Mucosa of stomach (tissue), 1 donor: ENCODE measurements at regions not wholly inside any gene's neighbourhood (a gene's known extent, or its start where the extent isn't known, plus 50 kb on each side); places are given as distances from the start of the nearest gene placed in this dataset.

Experiments
- H3K27me3 ChIP-seq: one replicate; pipeline ENCODE4 v1.7.0; 2013; ENCODE audit warnings: mild to moderate bottlenecking, low read length; ENCODE audit not compliant: control insufficient read depth, insufficient read depth
- H3K36me3 ChIP-seq: one replicate; pipeline ENCODE4 v1.7.0; 2013; ENCODE audit warnings: low read length; ENCODE audit not compliant: control insufficient read depth, insufficient read depth
- H3K4me1 ChIP-seq: one replicate; pipeline ENCODE4 v1.7.0; 2013; ENCODE audit warnings: mild to moderate bottlenecking, low read length; ENCODE audit not compliant: control insufficient read depth, insufficient read depth
- H3K4me3 ChIP-seq: one replicate; pipeline ENCODE4 v1.7.0; 2013; ENCODE audit warnings: low read length
- H3K9ac ChIP-seq: one replicate; pipeline ENCODE4 v1.7.0; 2013; ENCODE audit warnings: mild to moderate bottlenecking, low read length, moderate library complexity
- H3K9me3 ChIP-seq: one replicate; pipeline ENCODE4 v1.7.0; 2013; ENCODE audit warnings: mild to moderate bottlenecking, low read length, moderate library complexity; ENCODE audit not compliant: control insufficient read depth
- donor health status: Pancreatic carcinoma.

GRCh38 chr13:29964181-29964845, 113.9 kb upstream of the UBL3 start:
- Histone ChIP-seq H3K9ac (no peak overlapping the region), H3K4me3 (no peak overlapping the region), H3K9me3 (peaks cover 5% of the 10 kb centered on the region), H3K27me3 (no peaks in the 10 kb centered on the region), H3K4me1 (no peaks in the 10 kb centered on the region), H3K36me3 (no peaks in the 10 kb centered on the region)

GRCh38 chr13:29963089-29963488, 112.7 kb upstream of the UBL3 start:
- Histone ChIP-seq H3K27me3 (no peaks in the 10 kb centered on the region), H3K4me1 (no peaks in the 10 kb centered on the region), H3K4me3 (no peak overlapping the region), H3K9ac (no peak overlapping the region), H3K9me3 (peaks cover 5% of the 10 kb centered on the region), H3K36me3 (no peaks in the 10 kb centered on the region)

- Histone ChIP-seq H3K9ac (no peak overlapping the region), H3K4me3 (no peak overlapping the region), H3K4me1 (no peaks in the 10 kb centered on the region), H3K36me3 (no peaks in the 10 kb centered on the region), H3K27me3 (no peaks in the 10 kb centered on the region), H3K9me3 (no peaks in the 10 kb centered on the region)
These were observed 110.7 kb upstream of the UBL3 start for GRCh38 chr13:29961036-29961670.

- Histone ChIP-seq H3K9ac (no peak overlapping the region), H3K4me3 (no peak overlapping the region), H3K4me1 (no peaks in the 10 kb centered on the region), H3K9me3 (no peaks in the 10 kb centered on the region), H3K36me3 (no peaks in the 10 kb centered on the region), H3K27me3 (no peaks in the 10 kb centered on the region)
These were observed 109.2 kb upstream of the UBL3 start for GRCh38 chr13:29959603-29960002.

- Histone ChIP-seq H3K4me1 (no peaks in the 10 kb centered on the region), H3K36me3 (no peaks in the 10 kb centered on the region), H3K4me3 (no peak overlapping the region), H3K27me3 (no peaks in the 10 kb centered on the region), H3K9ac (no peak overlapping the region), H3K9me3 (no peaks in the 10 kb centered on the region)
These were observed 108.7 kb upstream of the UBL3 start for GRCh38 chr13:29959086-29959485.

- no peaks in the 10 kb centered on the region for H3K9me3 ChIP-seq
- H3K4me1 ChIP-seq, result no peaks in the 10 kb centered on the region
- no peak overlapping the region for H3K9ac ChIP-seq
- no peaks in the 10 kb centered on the region for H3K36me3 ChIP-seq
- no peak overlapping the region for H3K4me3 ChIP-seq
- no peaks in the 10 kb centered on the region for H3K27me3 ChIP-seq
These were observed 108.1 kb upstream of the UBL3 start for GRCh38 chr13:29958476-29958875.

GRCh38 chr13:29957320-29957719, 106.9 kb upstream of the UBL3 start:
- no peaks in the 10 kb centered on the region for H3K9me3 ChIP-seq
- H3K9ac ChIP-seq, result no peak overlapping the region
- no peaks in the 10 kb centered on the region for H3K27me3 ChIP-seq
- H3K4me3 ChIP-seq, result no peak overlapping the region
- no peaks in the 10 kb centered on the region for H3K4me1 ChIP-seq
- H3K36me3 ChIP-seq, result no peaks in the 10 kb centered on the region

- H3K36me3 ChIP-seq, result no peaks in the 10 kb centered on the region
- no peaks in the 10 kb centered on the region for H3K27me3 ChIP-seq
- no peak overlapping the region for H3K4me3 ChIP-seq
- H3K9me3 ChIP-seq, result no peaks in the 10 kb centered on the region
- H3K4me1 ChIP-seq, result no peaks in the 10 kb centered on the region
- no peak overlapping the region for H3K9ac ChIP-seq
These were observed 106.4 kb upstream of the UBL3 start for GRCh38 chr13:29956853-29957252.

- Histone ChIP-seq H3K36me3 (no peaks in the 10 kb centered on the region), H3K4me3 (no peak overlapping the region), H3K9me3 (no peaks in the 10 kb centered on the region), H3K4me1 (no peaks in the 10 kb centered on the region), H3K27me3 (no peaks in the 10 kb centered on the region), H3K9ac (no peak overlapping the region)
These were observed 104.8 kb upstream of the UBL3 start for GRCh38 chr13:29955137-29955650.

GRCh38 chr13:29954082-29955028, 103.9 kb upstream of the UBL3 start:
- Histone ChIP-seq H3K9me3 (no peaks in the 10 kb centered on the region), H3K9ac (no peak overlapping the region), H3K27me3 (no peaks in the 10 kb centered on the region), H3K36me3 (no peaks in the 10 kb centered on the region), H3K4me3 (no peak overlapping the region), H3K4me1 (no peaks in the 10 kb centered on the region)

GRCh38 chr13:29953542-29953941, 103.1 kb upstream of the UBL3 start:
- no peaks in the 10 kb centered on the region for H3K4me1 ChIP-seq
- H3K27me3 ChIP-seq, result no peaks in the 10 kb centered on the region
- no peak overlapping the region for H3K4me3 ChIP-seq
- no peaks in the 10 kb centered on the region for H3K9me3 ChIP-seq
- H3K36me3 ChIP-seq, result no peaks in the 10 kb centered on the region
- H3K9ac ChIP-seq, result no peak overlapping the region

GRCh38 chr13:29952245-29952644, 101.8 kb upstream of the UBL3 start:
- Histone ChIP-seq H3K36me3 (no peaks in the 10 kb centered on the region), H3K27me3 (no peaks in the 10 kb centered on the region), H3K9me3 (no peaks in the 10 kb centered on the region), H3K4me1 (no peaks in the 10 kb centered on the region), H3K9ac (no peak overlapping the region), H3K4me3 (no peak overlapping the region)
